HG03064 (cell line): ENCODE measurements at regions not wholly inside any gene's neighbourhood (a gene's known extent, or its start where the extent isn't known, plus 50 kb on each side); places are given as distances from the start of the nearest gene placed in this dataset.
"Not testable (repeated sequence)": the region's sequence is repeated elsewhere in the genome, so short reads cannot be mapped to it uniquely, and the experiment has no call there.

Experiments used
- ATAC-seq: cut with Tn5 transposase; IDR thresholded peaks from one replicate; pipeline ENCODE4 v1.9.1; 2021; ENCODE audit warnings: low read depth; ENCODE audit not compliant: unreplicated experiment

DNA sequence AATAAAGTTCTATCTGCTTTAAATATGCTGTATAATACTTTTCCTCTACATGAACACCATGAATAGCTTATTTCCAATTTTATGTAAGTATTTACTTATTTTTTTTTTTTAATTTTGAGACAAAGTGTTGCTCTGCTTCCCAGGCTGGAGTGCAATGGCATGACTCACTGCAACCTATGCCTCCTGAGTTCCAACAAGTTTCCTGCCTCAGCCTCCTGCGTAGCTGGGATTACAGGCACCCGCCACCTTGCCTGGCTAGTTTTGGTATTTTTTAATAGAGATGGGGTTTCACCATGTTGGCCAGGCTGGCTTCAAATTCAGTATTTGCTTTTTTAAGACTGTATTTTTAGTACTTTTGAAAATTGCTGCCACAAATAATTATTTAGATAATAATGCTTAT, 1365.9 kb downstream of the GRIK2 start:
- ATAC-seq, result no peak

DNA sequence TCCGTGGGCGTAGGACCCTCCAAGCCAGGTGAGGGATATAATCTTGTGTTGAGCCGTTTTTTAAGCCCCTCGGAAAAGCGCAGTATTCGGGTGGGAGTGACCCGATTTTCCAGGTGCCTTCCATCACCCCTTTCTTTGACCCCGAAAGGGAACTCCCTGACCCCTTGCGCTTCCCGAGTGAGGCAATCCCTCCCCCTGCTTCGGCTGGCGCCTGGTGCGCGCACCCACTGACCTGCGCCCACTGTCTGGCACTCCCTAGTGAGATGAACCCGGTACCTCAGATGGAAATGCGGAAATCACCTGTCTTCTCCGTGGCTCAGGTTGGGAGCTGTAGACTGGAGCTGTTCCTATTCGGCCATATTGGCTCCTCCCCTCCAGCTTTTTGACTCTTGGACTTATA, 1365.0 kb downstream of the GRIK2 start:
- not testable (repeated sequence) for ATAC-seq

DNA sequence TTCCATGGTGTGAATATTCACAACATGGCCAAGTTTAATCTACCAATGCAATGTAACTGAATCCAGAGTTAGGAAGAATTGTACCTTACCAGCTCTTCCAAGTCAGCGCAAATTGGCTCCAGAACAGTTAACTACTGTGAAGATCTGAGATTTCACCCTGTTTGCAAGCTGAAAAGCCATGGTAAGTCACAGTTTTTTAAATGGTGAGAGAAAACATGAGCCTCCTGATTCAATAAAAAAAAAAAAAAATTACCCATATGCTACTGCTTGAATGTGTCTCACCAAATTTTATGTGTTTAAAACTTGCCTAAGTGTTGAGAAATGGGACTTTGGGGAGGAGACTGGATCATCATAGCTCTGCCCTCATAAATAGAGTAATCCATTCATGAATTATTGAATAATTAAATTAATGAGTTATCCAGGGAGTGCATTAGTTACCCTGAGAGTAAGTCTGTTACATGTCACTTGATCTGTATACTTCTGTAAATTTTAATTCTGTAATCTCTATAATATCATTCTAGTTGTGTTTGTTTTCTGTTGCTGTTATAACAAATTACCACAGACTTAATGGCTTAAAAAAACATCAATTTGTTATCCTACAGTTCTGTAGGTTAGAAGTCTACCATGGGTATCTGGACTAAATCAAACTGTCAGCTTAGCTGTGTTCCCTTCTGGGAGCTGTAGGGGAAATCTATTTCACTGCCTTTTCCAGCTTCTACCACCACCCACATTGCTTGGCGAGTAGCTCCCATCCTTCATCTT, 1355.9 kb downstream of the GRIK2 start:
- no peak for ATAC-seq

- no peak for ATAC-seq
Measured at GRCh38 chr6:102746941-102747340, 1353.4 kb downstream of the GRIK2 start.

DNA sequence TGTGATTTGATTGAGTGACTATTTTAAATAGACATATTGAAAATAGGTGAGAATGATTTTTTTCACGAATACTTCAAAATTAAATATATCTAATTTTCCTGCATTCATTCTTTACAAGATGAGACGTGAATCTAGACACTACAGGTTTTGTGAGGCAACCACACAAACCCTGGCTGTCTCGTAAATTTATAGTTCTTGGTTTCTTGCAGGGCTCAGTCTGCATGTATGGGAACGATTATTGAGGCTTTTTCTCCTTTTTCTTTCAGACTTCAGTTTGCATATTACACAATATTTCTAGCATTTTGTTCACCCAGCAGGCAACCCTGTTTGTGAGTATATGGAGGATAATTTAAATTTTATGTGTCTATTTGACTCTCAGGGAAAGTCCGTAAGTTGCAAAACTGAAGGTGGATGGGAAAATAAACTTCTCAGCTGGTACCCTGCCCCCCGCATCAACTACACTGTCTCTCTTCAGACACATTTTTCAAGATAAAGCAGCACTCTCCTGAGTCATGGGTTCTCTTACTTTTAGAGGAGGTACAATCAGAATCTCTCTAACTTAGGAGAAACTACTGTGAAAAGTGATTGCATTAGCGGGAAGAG, 1349.3 kb downstream of the GRIK2 start:
- no peak for ATAC-seq

DNA sequence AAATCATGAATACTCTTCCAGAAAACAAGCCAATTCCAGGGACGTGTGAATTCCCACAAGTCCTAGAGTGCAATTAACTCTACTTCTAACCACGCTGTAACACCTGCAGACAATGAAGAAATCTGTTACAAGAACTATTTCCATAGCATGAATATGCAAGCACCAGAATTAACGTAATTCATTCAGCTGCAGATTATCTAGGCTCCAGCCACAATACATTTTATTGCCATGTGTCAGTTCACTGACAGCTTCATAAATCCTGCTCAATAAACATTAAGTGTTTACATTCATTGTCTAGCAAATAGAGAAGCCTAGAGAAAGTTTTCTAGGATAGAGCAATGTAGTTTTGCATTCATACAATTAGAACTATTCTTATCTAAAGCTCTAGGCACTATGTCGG, 1348.5 kb downstream of the GRIK2 start:
- ATAC-seq, result no peak

- no peak for ATAC-seq
Measured at GRCh38 chr6:102736941-102737368, 1343.4 kb downstream of the GRIK2 start.

DNA sequence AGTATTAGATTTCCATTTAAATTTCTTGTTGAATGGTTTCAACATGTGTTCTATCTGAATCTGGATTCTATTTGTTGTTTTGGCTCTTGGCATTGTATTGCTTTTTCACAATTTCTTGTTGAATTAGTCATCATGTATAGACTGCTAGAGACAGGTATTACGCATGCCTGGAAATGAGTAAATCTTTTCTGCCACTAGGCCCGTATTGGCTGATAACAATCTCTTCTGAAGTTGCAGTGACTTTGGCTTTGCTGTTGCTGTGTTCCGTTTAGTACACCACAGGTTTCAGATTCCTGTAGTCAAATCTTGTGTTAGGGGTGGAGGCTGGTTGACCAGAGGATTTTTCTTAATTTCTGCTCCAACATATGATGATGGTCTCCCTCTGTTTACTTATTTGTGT, 1339.4 kb downstream of the GRIK2 start:
- ATAC-seq, result no peak

DNA sequence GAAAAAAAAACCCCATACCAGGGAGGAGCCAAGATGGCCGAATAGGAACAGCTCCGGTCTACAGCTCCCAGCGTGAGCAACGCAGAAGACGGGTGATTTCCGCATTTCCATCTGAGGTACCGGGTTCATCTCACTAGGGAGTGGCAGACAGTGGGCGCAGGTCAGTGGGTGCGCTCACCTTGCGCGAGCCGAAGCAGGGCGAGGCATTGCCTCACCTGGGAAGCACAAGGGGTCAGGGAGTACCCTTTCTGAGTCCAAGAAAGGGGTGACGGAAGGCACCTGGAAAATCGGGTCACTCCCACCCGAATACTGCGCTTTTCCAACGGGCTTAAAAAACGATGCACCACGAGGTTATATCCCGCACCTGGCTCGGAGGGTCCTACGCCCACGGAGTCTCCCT, 1328.6 kb downstream of the GRIK2 start:
- not testable (repeated sequence) for ATAC-seq

- no peak for ATAC-seq
Measured at GRCh38 chr6:102717737-102718456, 1324.4 kb downstream of the GRIK2 start.

DNA sequence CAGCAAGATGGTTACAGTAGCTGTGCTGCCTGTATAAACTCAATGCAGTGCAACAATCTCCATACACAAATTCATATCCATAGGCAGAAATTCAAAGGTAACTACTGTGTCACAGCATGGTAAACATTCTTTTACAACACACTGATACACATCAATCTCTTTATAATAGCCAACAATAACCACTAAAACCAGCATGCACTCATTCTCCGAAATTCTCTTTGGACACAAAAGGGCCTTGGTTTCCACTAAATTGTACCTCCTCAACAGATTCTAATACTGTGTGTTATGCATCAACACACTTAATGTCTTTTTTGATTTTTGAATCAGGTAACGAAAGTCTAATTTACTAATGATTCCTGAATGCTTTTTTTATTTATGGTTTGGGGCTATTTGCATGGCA, 1323.7 kb downstream of the GRIK2 start:
- no peak for ATAC-seq

DNA sequence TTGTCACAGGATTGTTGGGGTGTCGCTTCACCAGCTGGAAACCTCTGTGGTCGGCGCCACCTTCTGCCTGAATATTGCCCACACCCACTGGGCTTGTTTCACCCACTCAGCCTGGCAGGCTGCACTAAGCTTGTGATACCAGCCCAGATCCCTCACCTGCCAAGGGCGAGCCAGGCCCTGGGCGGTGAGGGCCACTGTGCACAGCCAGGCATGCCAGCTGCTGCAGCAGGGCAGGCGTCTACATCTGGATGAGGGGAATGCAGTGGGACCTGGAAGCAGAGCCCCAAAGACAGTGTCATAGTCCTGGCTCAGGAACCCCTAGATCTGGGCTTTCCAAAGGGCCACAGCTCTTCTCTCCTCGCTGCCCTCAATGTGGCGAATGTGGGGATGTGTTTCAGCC, 1307.5 kb downstream of the GRIK2 start:
- ATAC-seq, result no peak

- no peak for ATAC-seq
Measured at GRCh38 chr6:102686461-102686860, 1293.0 kb downstream of the GRIK2 start.

DNA sequence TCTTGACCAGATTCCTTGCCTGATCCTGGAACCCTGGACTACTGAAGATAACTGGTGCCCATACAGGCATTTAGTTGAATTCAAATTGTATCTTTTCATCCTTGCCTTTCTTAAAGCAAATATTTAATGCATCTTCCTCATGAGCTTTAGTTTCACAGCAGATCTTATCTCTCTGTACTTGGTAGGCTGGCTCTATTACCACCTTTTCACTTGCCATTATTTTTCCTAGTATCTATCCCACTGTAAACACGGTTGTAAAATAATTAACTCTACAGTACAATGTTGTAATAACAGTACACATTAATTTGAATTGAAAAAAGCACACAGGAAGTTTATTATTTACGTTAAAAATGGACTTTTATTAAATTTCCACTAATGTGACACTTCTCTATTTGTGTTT, 1286.9 kb downstream of the GRIK2 start:
- no peak for ATAC-seq

DNA sequence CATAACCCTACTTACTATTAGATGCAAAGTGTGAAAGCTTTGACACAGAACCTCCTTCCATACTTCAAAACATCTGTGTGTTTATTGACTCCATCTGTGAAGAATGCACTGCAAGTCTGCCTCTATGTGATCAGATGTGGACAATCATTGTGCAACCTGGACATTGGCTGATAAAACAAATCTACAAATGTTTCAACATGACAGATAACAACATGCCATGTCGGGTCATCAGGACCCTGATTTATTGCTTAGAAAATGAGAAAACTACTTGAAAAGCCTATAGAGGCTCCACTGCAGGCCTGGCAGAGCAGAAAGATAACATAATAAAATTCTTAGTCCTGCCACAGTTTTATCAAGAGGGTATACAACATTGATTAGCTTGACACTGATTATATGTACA, 1286.4 kb downstream of the GRIK2 start:
- no peak for ATAC-seq

- no peak for ATAC-seq
Measured at GRCh38 chr6:102677225-102677624, 1283.7 kb downstream of the GRIK2 start.

GRCh38 chr6:102670735-102671134, 1277.2 kb downstream of the GRIK2 start:
- no peak for ATAC-seq

DNA sequence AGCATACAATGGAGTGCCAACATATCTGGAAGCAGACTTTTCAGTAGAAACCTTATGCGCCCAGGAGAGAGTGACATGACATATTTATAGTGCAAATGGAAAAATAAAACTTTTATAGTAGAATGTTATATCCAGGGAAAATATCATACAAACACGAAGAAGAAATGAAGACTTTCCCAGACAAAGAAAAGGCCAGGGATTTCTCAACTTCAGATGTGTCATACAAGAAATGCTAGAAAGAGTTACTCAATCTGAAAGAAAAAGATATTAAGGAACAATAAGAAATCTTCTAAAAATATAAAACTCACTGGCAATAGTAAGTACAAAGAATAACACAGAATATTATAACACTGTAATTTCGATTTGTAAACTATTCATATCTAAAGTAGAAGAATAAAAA, 1269.3 kb downstream of the GRIK2 start:
- ATAC-seq, result no peak

GRCh38 chr6:102660303-102660702, 1266.8 kb downstream of the GRIK2 start:
- ATAC-seq, result no peak

DNA sequence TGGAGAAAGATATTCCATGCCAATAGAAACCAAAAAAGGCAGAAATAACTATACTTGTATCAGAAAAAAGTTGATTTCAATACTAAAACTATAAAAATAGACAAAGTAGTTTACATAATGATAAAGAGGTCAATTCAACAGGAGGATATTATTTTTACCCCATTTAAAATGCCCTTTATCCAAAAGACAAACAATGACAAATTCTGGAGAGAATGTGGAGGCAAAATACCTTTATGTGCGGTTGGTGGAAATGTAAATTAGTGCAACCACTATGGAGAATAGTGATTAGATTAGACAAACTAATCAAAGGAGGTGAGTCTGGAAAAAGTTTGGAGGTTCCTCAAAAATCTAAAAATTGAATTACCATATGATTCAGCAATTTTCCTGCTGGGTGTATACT, 1262.3 kb downstream of the GRIK2 start:
- no peak for ATAC-seq

GRCh38 chr6:102641426-102641825, 1247.9 kb downstream of the GRIK2 start:
- ATAC-seq, result no peak

DNA sequence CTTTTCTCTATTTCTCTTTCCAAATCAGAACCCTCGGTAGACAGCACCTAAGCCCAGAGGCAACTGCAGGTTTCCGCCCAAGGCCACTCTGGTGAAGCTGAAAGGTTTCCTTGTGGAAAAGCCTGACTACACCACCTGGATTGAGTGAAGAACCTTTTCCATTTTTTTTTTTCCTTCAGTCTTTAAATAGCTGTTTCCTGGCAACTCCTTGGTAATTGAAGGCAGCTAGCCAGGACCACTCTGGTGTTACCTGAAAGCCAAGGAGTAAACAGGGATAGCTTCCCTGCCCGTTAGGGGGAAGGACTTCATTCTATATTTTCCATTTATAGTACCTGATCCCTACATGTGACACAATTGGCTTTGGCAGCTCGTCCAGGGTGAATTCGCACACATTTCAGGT, 1238.4 kb downstream of the GRIK2 start:
- ATAC-seq, result no peak
